GM12878 (cell line): ENCODE measurements at regions not wholly inside any gene's neighbourhood (a gene's known extent, or its start where the extent isn't known, plus 50 kb on each side); places are given as distances from the start of the nearest gene placed in this dataset.

Experiments used
- ATAC-seq: fragments of 200-7000 bp; cut with Tn5 transposase; 3 replicates; pipeline ENCODE4 v1.9.1; 2020; ENCODE audit warnings: mild to moderate bottlenecking, moderate library complexity
- BruUV-seq: library from RNA; stranded (reverse); fragments of 400-500 nt; replicated peaks from 2 replicates; lab custom pipeline; 2021; lab: Mats Ljungman, UMichigan
- CTCF ChIA-PET: fragments of 300-600 bp; sonication (Branson Sonifier 250); formaldehyde crosslinking; extraction: SDS; loops from one replicate; lab custom pipeline; 2021; ENCODE audit warnings: inconsistent platforms; lab: Yijun Ruan, JAX
- POLR2A ChIA-PET: fragments of 350-600 bp; formaldehyde crosslinking; extraction: SDS; loops from one replicate; lab custom pipeline; 2021; ENCODE audit warnings: inconsistent platforms; lab: Charles Lee
- RAD21 ChIA-PET: fragments of 300-600 bp; sonication (Branson Sonifier 250); formaldehyde crosslinking; loops from one replicate; lab custom pipeline; 2023; ENCODE audit warnings: antibody characterized with exemption; ENCODE audit not compliant: unreplicated experiment; lab: Charles Lee
- SMC1A ChIA-PET: fragments of 300-600 bp; sonication (Branson Sonifier 250); formaldehyde crosslinking; loops from one replicate; lab custom pipeline; 2023; ENCODE audit not compliant: unreplicated experiment, uncharacterized antibody; lab: Charles Lee
- DNase-seq: peaks from one replicate; pipeline ENCODE4 v3.0.0-alpha.2; 2011; ENCODE audit warnings: low read depth, low spot score
- FAIRE-seq: peaks from 3 replicates; lab custom pipeline; 2011; peaks lifted over from hg19 to GRCh38; lab: Jason Lieb, UNC
- H2AFZ ChIP-seq: 2 replicates; pipeline ENCODE4 v1.6.0; 2011; ENCODE audit warnings: low read depth, low read length, control low read depth; ENCODE audit not compliant: control insufficient read depth
- H3K27ac ChIP-seq: 2 replicates; pipeline ENCODE4 v1.5.1; 2011; ENCODE audit warnings: control low read depth; ENCODE audit not compliant: control insufficient read depth, insufficient read depth
- H3K27me3 ChIP-seq, 2 experiments: replicated peaks in 1 of 2; 2 replicates each; pipeline versions ENCODE4 v1.6.0 to v1.6.1; 2011; ENCODE audit warnings: low read length in 1 of 2; ENCODE audit not compliant: control insufficient read depth in 2 of 2, insufficient read depth in 2 of 2
- H3K36me3 ChIP-seq, 2 experiments: 2 replicates each; pipeline ENCODE4 v1.5.1; 2011; ENCODE audit warnings: low read length in 1 of 2; ENCODE audit not compliant: control insufficient read depth in 2 of 2, insufficient read depth in 2 of 2
- H3K4me1 ChIP-seq: 2 replicates; pipeline ENCODE4 v1.6.1; 2011; ENCODE audit warnings: mild to moderate bottlenecking, low read length, moderate library complexity, mixed read lengths; ENCODE audit not compliant: control insufficient read depth, insufficient read depth
- H3K4me2 ChIP-seq: 2 replicates; pipeline ENCODE4 v1.6.0; 2011; ENCODE audit warnings: control low read depth; ENCODE audit not compliant: control insufficient read depth, insufficient read depth
- H3K4me3 ChIP-seq: fragments of 200-600 bp; sonication (generic); 2 replicates; pipeline ENCODE4 v1.5.1; 2016
- H3K79me2 ChIP-seq: 2 replicates; pipeline ENCODE4 v1.6.0; 2011; ENCODE audit warnings: low read length; ENCODE audit not compliant: control insufficient read depth, insufficient read depth
- H3K9ac ChIP-seq: 2 replicates; pipeline ENCODE4 v1.8.0; 2011; ENCODE audit warnings: low read length, control low read depth, mixed read lengths; ENCODE audit not compliant: control insufficient read depth, insufficient read depth
- H3K9me3 ChIP-seq: replicated peaks from 3 replicates; pipeline ENCODE4 v1.5.1; 2011; ENCODE audit warnings: mild to moderate bottlenecking, low read length; ENCODE audit not compliant: control insufficient read depth, insufficient read depth
- H4K20me1 ChIP-seq: 2 replicates; pipeline ENCODE4 v1.6.0; 2011; ENCODE audit not compliant: control insufficient read depth, insufficient read depth
- ASH2L ChIP-seq: fragments of 300-600, 200-600 bp; sonication (generic); IDR thresholded peaks from 2 replicates; pipeline ENCODE4 v1.6.1; 2017; ENCODE audit warnings: low read depth, mild to moderate bottlenecking, borderline replicate concordance
- CBFB ChIP-seq: IDR thresholded peaks from 2 replicates; pipeline ENCODE4 v1.6.1; 2016; ENCODE audit warnings: antibody characterized with exemption, low read depth
- CBX3 ChIP-seq: fragments of 200-600 bp; sonication (generic); IDR thresholded peaks from 2 replicates; pipeline ENCODE4 v1.6.1; 2016; ENCODE audit warnings: low read depth, borderline replicate concordance
- FOS ChIP-seq: IDR thresholded peaks from 3 replicates; pipeline ENCODE4 v1.6.1; 2011; ENCODE audit warnings: borderline replicate concordance; ENCODE audit not compliant: insufficient read length; ENCODE audit errors: extremely low read depth
- GABPA ChIP-seq: IDR thresholded peaks from 2 replicates; pipeline ENCODE4 v1.6.1; 2014; ENCODE audit warnings: antibody characterized with exemption, low read depth, mild to moderate bottlenecking, inconsistent platforms
- HDGF ChIP-seq: fragments of 450-650 bp; IDR thresholded peaks from 2 replicates; pipeline ENCODE4 v1.6.1; 2016; ENCODE audit warnings: antibody characterized with exemption
- JUNB ChIP-seq: IDR thresholded peaks from 2 replicates; pipeline ENCODE4 v1.6.1; 2016; ENCODE audit warnings: antibody characterized with exemption, mild to moderate bottlenecking
- KDM1A ChIP-seq: fragments of 200-600 bp; sonication (generic); IDR thresholded peaks from 2 replicates; pipeline ENCODE4 v1.6.1; 2016; ENCODE audit warnings: borderline replicate concordance
- NFYA ChIP-seq: IDR thresholded peaks from 2 replicates; pipeline ENCODE4 v1.6.1; 2011; ENCODE audit warnings: low read depth, mild to moderate bottlenecking, low read length, improper control_type of control experiment, borderline replicate concordance
- POLR2AphosphoS2 ChIP-seq: IDR thresholded peaks from 2 replicates; pipeline ENCODE4 v1.6.1; 2011; ENCODE audit warnings: low read depth, mild to moderate bottlenecking, low read length, improper control_type of control experiment, moderate library complexity
- TBL1XR1 ChIP-seq: IDR thresholded peaks from 2 replicates; pipeline ENCODE4 v1.6.1; 2012; ENCODE audit warnings: low read depth, low read length, improper control_type of control experiment
- WRNIP1 ChIP-seq: IDR thresholded peaks from 2 replicates; pipeline ENCODE4 v1.6.1; 2011; ENCODE audit warnings: low read depth, low read length, improper control_type of control experiment, borderline replicate concordance
- ZNF24 ChIP-seq: fragments of 450-650 bp; IDR thresholded peaks from 2 replicates; pipeline ENCODE4 v1.6.1; 2017; ENCODE audit warnings: antibody characterized with exemption, mild to moderate bottlenecking
- WGBS: methylation state at CpG from one replicate; pipeline ENCODE4 v1.1.6; 2016; ENCODE audit warnings: low lambda C conversion rate; ENCODE audit not compliant: insufficient replicate concordance, insufficient coverage; ENCODE audit errors: missing lambda C conversion rate; 5-methylcytosine and 5-hydroxymethylcytosine counted together
- in situ Hi-C: fragments of 300-500 bp; cut with MboI; formaldehyde crosslinking; loops from 9 replicates; pipeline ENCODE4 v1.14.3; 2018; ENCODE audit warnings: mixed read lengths
- intact Hi-C: fragments of 100-400 bp; cut with micrococcal nuclease; formaldehyde crosslinking; loops from one replicate; pipeline ENCODE4 v1.14.2; 2022; ENCODE audit not compliant: unreplicated experiment
- TF ChIP-seq, protein P1 (sequence below): IDR thresholded peaks from 2 replicates; pipeline ENCODE4 v1.6.1; 2012; ENCODE audit warnings: improper control_type of control experiment, low read depth, low read length; ENCODE audit not compliant: insufficient replicate concordance
- TF ChIP-seq, protein P2 (sequence below): fragments of 450-650 bp; IDR thresholded peaks from 2 replicates; pipeline ENCODE4 v1.6.1; 2016; ENCODE audit warnings: mild to moderate bottlenecking

DNA sequence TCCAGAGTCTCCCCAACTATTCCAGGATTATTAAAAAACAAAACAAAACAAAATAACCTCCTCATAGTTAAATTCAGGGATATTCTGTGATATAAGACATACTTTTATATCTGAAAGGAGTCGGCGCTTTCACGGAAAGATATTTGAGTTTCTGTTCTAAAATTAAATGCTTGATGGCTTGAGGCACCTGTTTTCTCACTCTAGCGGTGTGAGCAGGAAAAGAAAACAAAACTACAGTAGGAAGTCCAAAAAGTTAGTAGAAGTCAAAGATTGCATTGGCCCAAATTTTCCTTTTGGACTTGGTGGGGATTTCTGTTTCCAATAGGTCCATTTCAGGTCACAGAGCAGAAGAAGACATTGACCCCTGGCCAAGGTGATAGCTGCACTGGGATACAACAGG is 716.1 kb upstream of the POT1 start:
- ChIA-PET POLR2A (no interaction called here), RAD21 (no interaction called here), SMC1A (interaction anchor here (0.9 to 2.5 kb wide), 2 partner anchors 16 to 20 kb away, joined by 3 to 7 read pairs; no protein-coding TSS in a partner anchor), CTCF (no interaction called here)
- intact Hi-C loops (no loop called here), in situ Hi-C loops (no loop called here)
- H3K27ac ChIP-seq, result no peak overlapping the region
- H3K79me2 ChIP-seq, result no peaks in the 10 kb centered on the region
- H3K9me3 ChIP-seq, result no peaks in the 10 kb centered on the region
- H3K36me3 ChIP-seq, result no peaks in the 10 kb centered on the region
- H3K27me3 ChIP-seq, result no peaks in the 10 kb centered on the region
- H3K4me1 ChIP-seq, result no peaks in the 10 kb centered on the region
- DNase-seq (no peak), ATAC-seq (no peak), FAIRE-seq (no peak)
- no peaks in the 10 kb centered on the region for H4K20me1 ChIP-seq
- H3K4me3 ChIP-seq, result no peak overlapping the region
- no peak overlapping the region for H3K4me2 ChIP-seq
- WGBS, result 54% methylated on average over 4 of the region's 4 CpGs
- TF ChIP-seq CBFB (no peak), CBX3 (no peak), GABPA (no peak), NFYA (no peak), ZNF24 (no peak), JUNB (no peak), TBL1XR1 (no peak), ASH2L (no peak), KDM1A (no peak), FOS (no peak), HDGF (no peak), POLR2AphosphoS2 (no peak), WRNIP1 (no peak)
- TF ChIP-seq, protein P1, sequence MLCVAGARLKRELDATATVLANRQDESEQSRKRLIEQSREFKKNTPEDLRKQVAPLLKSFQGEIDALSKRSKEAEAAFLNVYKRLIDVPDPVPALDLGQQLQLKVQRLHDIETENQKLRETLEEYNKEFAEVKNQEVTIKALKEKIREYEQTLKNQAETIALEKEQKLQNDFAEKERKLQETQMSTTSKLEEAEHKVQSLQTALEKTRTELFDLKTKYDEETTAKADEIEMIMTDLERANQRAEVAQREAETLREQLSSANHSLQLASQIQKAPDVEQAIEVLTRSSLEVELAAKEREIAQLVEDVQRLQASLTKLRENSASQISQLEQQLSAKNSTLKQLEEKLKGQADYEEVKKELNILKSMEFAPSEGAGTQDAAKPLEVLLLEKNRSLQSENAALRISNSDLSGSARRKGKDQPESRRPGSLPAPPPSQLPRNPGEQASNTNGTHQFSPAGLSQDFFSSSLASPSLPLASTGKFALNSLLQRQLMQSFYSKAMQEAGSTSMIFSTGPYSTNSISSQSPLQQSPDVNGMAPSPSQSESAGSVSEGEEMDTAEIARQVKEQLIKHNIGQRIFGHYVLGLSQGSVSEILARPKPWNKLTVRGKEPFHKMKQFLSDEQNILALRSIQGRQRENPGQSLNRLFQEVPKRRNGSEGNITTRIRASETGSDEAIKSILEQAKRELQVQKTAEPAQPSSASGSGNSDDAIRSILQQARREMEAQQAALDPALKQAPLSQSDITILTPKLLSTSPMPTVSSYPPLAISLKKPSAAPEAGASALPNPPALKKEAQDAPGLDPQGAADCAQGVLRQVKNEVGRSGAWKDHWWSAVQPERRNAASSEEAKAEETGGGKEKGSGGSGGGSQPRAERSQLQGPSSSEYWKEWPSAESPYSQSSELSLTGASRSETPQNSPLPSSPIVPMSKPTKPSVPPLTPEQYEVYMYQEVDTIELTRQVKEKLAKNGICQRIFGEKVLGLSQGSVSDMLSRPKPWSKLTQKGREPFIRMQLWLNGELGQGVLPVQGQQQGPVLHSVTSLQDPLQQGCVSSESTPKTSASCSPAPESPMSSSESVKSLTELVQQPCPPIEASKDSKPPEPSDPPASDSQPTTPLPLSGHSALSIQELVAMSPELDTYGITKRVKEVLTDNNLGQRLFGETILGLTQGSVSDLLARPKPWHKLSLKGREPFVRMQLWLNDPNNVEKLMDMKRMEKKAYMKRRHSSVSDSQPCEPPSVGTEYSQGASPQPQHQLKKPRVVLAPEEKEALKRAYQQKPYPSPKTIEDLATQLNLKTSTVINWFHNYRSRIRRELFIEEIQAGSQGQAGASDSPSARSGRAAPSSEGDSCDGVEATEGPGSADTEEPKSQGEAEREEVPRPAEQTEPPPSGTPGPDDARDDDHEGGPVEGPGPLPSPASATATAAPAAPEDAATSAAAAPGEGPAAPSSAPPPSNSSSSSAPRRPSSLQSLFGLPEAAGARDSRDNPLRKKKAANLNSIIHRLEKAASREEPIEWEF, result no peak
- TF ChIP-seq, protein P2, sequence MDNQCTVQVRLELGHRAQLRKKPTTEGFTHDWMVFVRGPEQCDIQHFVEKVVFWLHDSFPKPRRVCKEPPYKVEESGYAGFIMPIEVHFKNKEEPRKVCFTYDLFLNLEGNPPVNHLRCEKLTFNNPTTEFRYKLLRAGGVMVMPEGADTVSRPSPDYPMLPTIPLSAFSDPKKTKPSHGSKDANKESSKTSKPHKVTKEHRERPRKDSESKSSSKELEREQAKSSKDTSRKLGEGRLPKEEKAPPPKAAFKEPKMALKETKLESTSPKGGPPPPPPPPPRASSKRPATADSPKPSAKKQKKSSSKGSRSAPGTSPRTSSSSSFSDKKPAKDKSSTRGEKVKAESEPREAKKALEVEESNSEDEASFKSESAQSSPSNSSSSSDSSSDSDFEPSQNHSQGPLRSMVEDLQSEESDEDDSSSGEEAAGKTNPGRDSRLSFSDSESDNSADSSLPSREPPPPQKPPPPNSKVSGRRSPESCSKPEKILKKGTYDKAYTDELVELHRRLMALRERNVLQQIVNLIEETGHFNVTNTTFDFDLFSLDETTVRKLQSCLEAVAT, result no peak
- no peak overlapping the region for H3K9ac ChIP-seq
- no TSS peak for BruUV-seq
- no peak overlapping the region for H2AFZ ChIP-seq
